GM23338 (cell line): ENCODE measurements at regions not wholly inside any gene's neighbourhood (a gene's known extent, or its start where the extent isn't known, plus 50 kb on each side); places are given as distances from the start of the nearest gene placed in this dataset.
A peak's percentile ranks its signal among the peaks of the same experiment; 100 is the strongest.

ENCODE experiments used
- ATAC-seq: fragments of 200-7000 bp; cut with Tn5 transposase; 3 replicates; pipeline ENCODE4 v1.9.1; 2020
- DNase-seq: peaks from one replicate; pipeline ENCODE4 v3.0.0-alpha.2; 2015; ENCODE audit warnings: low spot score
- H2AFZ ChIP-seq: fragments of 200-600 bp; sonication (generic); 2 replicates; pipeline ENCODE4 v1.8.0; 2016; ENCODE audit warnings: antibody characterized with exemption, mild to moderate bottlenecking, moderate library complexity
- H3F3A ChIP-seq: fragments of 200-600 bp; sonication (generic); replicated peaks from 2 replicates; pipeline ENCODE4 v1.8.0; 2017; ENCODE audit warnings: antibody characterized with exemption, mixed run types, low read depth
- H3K27ac ChIP-seq: fragments of 200-600 bp; sonication (generic); 2 replicates; pipeline ENCODE4 v1.6.1; 2016; ENCODE audit warnings: low read depth
- H3K27me3 ChIP-seq: fragments of 200-600 bp; sonication (generic); 2 replicates; pipeline ENCODE4 v1.8.0; 2016; ENCODE audit warnings: mild to moderate bottlenecking, mixed run types, moderate library complexity; ENCODE audit not compliant: insufficient read depth
- H3K36me3 ChIP-seq: fragments of 200-600 bp; sonication (generic); 2 replicates; pipeline ENCODE4 v1.8.0; 2016; ENCODE audit warnings: mild to moderate bottlenecking; ENCODE audit not compliant: insufficient read depth
- H3K4me1 ChIP-seq: fragments of 200-600 bp; sonication (generic); 2 replicates; pipeline ENCODE4 v1.8.0; 2016; ENCODE audit warnings: mild to moderate bottlenecking, moderate library complexity; ENCODE audit not compliant: insufficient read depth
- H3K4me2 ChIP-seq: fragments of 200-600 bp; sonication (generic); 2 replicates; pipeline ENCODE4 v1.7.1; 2017; ENCODE audit warnings: mixed run types
- H3K4me3 ChIP-seq: fragments of 200-600 bp; sonication (generic); 2 replicates; pipeline ENCODE4 v1.6.1; 2016; ENCODE audit warnings: mixed run types
- H3K79me2 ChIP-seq: fragments of 200-600 bp; sonication (generic); replicated peaks from 2 replicates; pipeline ENCODE4 v1.8.0; 2017; ENCODE audit warnings: mild to moderate bottlenecking; ENCODE audit not compliant: insufficient read depth
- H3K9me2 ChIP-seq: fragments of 200-600 bp; sonication (generic); 2 replicates; pipeline ENCODE4 v1.8.0; 2017; ENCODE audit not compliant: insufficient read depth
- H4K20me1 ChIP-seq: fragments of 200-600 bp; sonication (generic); replicated peaks from 2 replicates; pipeline ENCODE4 v1.8.0; 2017; ENCODE audit warnings: mild to moderate bottlenecking; ENCODE audit not compliant: insufficient read depth
- H3K27ac Mint-ChIP-seq: 2 replicates; pipeline ENCODE4 v1.8.0; 2020; ENCODE audit warnings: inconsistent platforms, mild to moderate bottlenecking, moderate library complexity, mixed read lengths
- H3K27me3 Mint-ChIP-seq: 3 replicates; pipeline ENCODE4 v1.8.0; 2022; ENCODE audit warnings: low read depth, mild to moderate bottlenecking, moderate library complexity, mixed read lengths, inconsistent platforms; ENCODE audit not compliant: insufficient read depth, poor library complexity
- H3K36me3 Mint-ChIP-seq: 3 replicates; pipeline ENCODE4 v1.8.0; 2021; ENCODE audit warnings: low read depth, mild to moderate bottlenecking, inconsistent platforms, moderate library complexity, mixed read lengths
- H3K4me1 Mint-ChIP-seq: 3 replicates; pipeline ENCODE4 v1.8.0; 2020; ENCODE audit warnings: mild to moderate bottlenecking, inconsistent platforms, mixed read lengths
- H3K4me3 Mint-ChIP-seq: 3 replicates; pipeline ENCODE4 v1.8.0; 2021; ENCODE audit warnings: moderate library complexity, mild to moderate bottlenecking, inconsistent platforms, mixed read lengths
- H3K9me3 Mint-ChIP-seq: 3 replicates; pipeline ENCODE4 v1.8.0; 2020; ENCODE audit warnings: moderate library complexity, mild to moderate bottlenecking, inconsistent platforms, mixed read lengths
- CTCF ChIP-seq, 2 experiments: fragments of 200-600 bp in 1 of 2; sonication (generic) in 1 of 2; conservative IDR thresholded peaks; 2 replicates each; pipeline versions ENCODE4 v1.5.1 to v1.6.1; 2016 to 2017; ENCODE audit warnings: antibody characterized with exemption in 2 of 2, low read depth in 2 of 2, mild to moderate bottlenecking in 2 of 2, moderate library complexity in 1 of 2
- STAT1 ChIP-seq: IDR thresholded peaks from one replicate; pipeline ENCODE4 v1.6.1; 2016; ENCODE audit warnings: antibody characterized with exemption; ENCODE audit not compliant: unreplicated experiment
- ZNF114 ChIP-seq: fragments of 250-450 bp; sonication (Bioruptor Pico); IDR thresholded peaks from 2 replicates; pipeline ENCODE4 v1.5.0; 2020; ENCODE audit warnings: mild to moderate bottlenecking, moderate library complexity
- ZNF462 ChIP-seq: fragments of 250-450 bp; sonication (Bioruptor Pico); IDR thresholded peaks from 2 replicates; pipeline ENCODE4 v1.5.0; 2020; ENCODE audit warnings: mild to moderate bottlenecking, moderate library complexity

GRCh38 chr14:100384819-100385813, 62.0 kb downstream of the SLC25A47 start:
- Mint-ChIP-seq H3K9me3 (no peaks in the 10 kb centered on the region), H3K27ac (0 out of 2 replicates have a peak overlapping the region, but pooled peaks have one; percentile 26), H3K4me3 (no peak overlapping the region), H3K36me3 (no peaks in the 10 kb centered on the region), H3K4me1 (peaks cover 44% of the 10 kb centered on the region), H3K27me3 (peaks cover 3% of the 10 kb centered on the region)
- H3K36me3 ChIP-seq = no peaks in the 10 kb centered on the region
- 0 out of 2 replicates have a peak, but pooled peaks cover 6% of the 10 kb centered on the region for H3F3A ChIP-seq
- ATAC-seq (no peak), DNase-seq (peak; percentile 52)
- no peak overlapping the region for H3K4me3 ChIP-seq
- H3K4me2 ChIP-seq = peak overlapping the region; percentile 19; the same call in 1 of the 2 replicates
- H3K27me3 ChIP-seq = no peaks in the 10 kb centered on the region
- TF ChIP-seq ZNF114 (CRISPR knock-in tag) = no peak
- no peak for TF ChIP-seq ZNF462 (CRISPR knock-in tag)
- no peak for TF ChIP-seq STAT1
- peak; percentile 55 to 69 for TF ChIP-seq CTCF (conservative IDR thresholded peaks at IDR 0.05; ENCODE audit: low read depth in 2 of 2)
- peaks cover 29% of the 10 kb centered on the region for H3K79me2 ChIP-seq
- H2AFZ ChIP-seq = no peak overlapping the region
- H3K4me1 ChIP-seq = peaks cover 25% of the 10 kb centered on the region
- no peak overlapping the region for H3K27ac ChIP-seq
- no peaks in the 10 kb centered on the region for H3K9me2 ChIP-seq
- no peaks in the 10 kb centered on the region; the same call in 1 of the 2 replicates for H4K20me1 ChIP-seq
